HG02642 (cell line): ENCODE measurements at regions not wholly inside any gene's neighbourhood (a gene's known extent, or its start where the extent isn't known, plus 50 kb on each side); places are given as distances from the start of the nearest gene placed in this dataset.
"Not testable (repeated sequence)": the region's sequence is repeated elsewhere in the genome, so short reads cannot be mapped to it uniquely, and the experiment has no call there.

Experiments
- ATAC-seq: cut with Tn5 transposase; IDR thresholded peaks from one replicate; pipeline ENCODE4 v1.9.1; 2021; ENCODE audit warnings: mild to moderate bottlenecking; ENCODE audit not compliant: unreplicated experiment, poor library complexity

DNA sequence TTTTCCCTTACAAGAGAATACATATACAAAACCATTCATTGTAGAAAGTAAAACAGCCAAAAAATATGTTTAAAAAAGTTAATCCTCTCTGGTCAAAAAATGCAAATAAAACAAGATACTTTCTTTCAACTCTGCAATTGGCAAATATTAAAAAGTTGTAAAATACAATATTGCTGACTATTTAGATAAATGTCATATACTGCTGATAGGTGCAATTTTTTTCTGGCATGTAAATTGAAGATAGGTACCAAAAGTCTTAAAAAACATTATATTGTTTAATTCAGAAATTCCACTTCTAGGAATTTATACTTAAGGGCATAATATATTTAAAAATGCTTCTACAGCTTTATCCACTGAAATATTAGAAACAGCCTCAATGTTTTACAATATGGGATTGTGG, 66.4 kb upstream of the TLL1 start:
- no peak for ATAC-seq

DNA sequence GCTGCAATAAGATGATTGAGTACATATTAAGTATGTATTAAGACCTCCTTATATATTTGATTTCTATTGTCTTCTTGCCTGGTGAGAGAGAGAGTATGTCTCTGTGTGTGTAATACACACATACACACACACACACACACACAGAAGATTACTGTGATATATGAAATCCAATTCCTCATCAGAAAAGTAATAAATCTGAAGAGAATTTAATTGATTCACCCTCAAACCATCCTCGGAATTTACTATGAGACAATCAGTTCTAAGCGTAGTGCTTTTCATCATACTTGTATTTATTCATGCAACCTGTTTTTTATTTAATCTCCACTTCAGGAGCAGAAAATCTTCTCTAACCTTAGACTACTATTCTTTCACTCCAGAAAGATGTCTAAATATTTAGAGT, 62.3 kb upstream of the TLL1 start:
- no peak for ATAC-seq

- no peak for ATAC-seq
Measured at GRCh38 chr4:165813606-165814005, 59.4 kb upstream of the TLL1 start.

DNA sequence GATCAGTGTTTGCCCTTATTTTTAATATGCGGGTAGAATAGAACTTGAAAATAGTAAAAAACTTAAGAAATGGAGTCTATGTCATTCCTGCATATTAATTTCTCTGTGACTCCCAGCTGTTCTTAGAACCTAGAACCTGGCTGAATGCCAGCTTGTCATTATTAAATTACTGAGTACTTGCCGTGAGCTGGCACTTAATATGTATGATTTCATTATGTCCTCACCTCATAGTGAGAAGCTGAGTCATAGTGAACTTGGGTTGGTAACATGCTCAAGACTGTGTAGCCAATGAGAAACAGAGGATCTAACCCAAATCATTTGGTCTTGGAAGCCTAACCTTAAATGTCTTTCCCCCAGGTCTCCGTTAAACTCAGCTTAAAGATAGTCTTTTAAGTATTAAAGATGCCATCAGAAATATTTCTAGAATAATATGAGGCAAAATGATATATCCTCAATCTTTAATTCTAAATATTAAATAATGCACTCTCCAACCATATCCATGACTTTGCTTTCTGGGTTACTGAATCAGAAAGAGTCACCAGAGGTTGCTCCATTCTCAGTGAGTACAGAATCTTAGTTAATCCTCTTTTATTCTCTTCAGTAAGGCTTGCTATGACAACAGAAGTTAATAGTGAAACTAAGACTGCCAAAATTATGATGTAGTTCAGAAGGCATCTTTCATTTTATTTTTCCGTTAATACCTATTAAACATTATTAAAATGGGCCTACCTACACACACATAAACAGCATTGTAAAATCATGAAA, 58.6 kb upstream of the TLL1 start:
- no peak for ATAC-seq

DNA sequence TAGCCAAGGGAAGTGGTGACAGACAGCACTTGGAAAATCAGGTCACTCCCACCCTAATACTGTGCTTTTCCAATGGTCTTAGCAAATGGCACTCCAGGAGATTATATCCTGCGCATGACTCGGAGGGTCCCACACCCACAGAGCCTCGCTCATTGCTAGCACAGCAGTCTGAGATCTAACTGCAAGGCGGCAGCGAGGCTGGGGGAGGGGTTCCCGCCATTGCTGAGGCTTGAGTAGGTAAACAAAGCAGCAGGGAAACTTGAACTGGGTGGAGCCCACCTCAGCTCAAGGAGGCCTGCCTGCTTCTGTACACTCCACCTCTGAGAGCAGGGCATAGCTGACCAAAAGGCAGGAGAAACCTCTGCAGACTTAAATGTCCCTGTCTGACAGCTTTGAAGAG, 53.9 kb upstream of the TLL1 start:
- ATAC-seq, result not testable (repeated sequence)
